ENCODE measurements at regions not wholly inside any gene's neighbourhood (a gene's known extent, or its start where the extent isn't known, plus 50 kb on each side); places are given as distances from the start of the nearest gene placed in this dataset.

GRCh38 chr3:132898141-132898540 is 140.1 kb upstream of the TMEM108 start:
- no peak for DNase-seq (ENCODE audit: low spot score)

GRCh38 chr3:132892956-132893355 is 145.2 kb upstream of the TMEM108 start:
- no peak for DNase-seq (ENCODE audit: low spot score)

GRCh38 chr3:132881756-132882409 is 156.3 kb upstream of the TMEM108 start:
- no peak for DNase-seq (ENCODE audit: low spot score)

- DNase-seq (ENCODE audit: low spot score) = no peak
Measured at GRCh38 chr3:132880986-132881385, 157.2 kb upstream of the TMEM108 start.

- no peak for DNase-seq (ENCODE audit: low spot score)
Measured at GRCh38 chr3:132879656-132880055, 157.4 kb upstream of the NPHP3 start.

GRCh38 chr3:132874701-132875100 is 152.5 kb upstream of the NPHP3 start:
- no peak for DNase-seq (ENCODE audit: low spot score)

GRCh38 chr3:132872711-132873110 is 150.5 kb upstream of the NPHP3 start:
- no peak for DNase-seq (ENCODE audit: low spot score)

GRCh38 chr3:132871956-132872355 is 149.7 kb upstream of the NPHP3 start:
- DNase-seq (ENCODE audit: low spot score) = no peak

GRCh38 chr3:132870541-132870940 is 148.3 kb upstream of the NPHP3 start:
- DNase-seq (ENCODE audit: low spot score) = no peak

GRCh38 chr3:132867956-132868355 is 145.7 kb upstream of the NPHP3 start:
- no peak for DNase-seq (ENCODE audit: low spot score)

GRCh38 chr3:132867526-132867925 is 145.3 kb upstream of the NPHP3 start:
- DNase-seq (ENCODE audit: low spot score) = no peak

GRCh38 chr3:132857317-132857716 is 135.1 kb upstream of the NPHP3 start:
- DNase-seq (ENCODE audit: low spot score) = no peak

- DNase-seq (ENCODE audit: low spot score) = no peak
Measured at GRCh38 chr3:132854856-132855535, 132.8 kb upstream of the NPHP3 start.

GRCh38 chr3:132847849-132848625 is 125.8 kb upstream of the NPHP3 start:
- no peak for DNase-seq (ENCODE audit: low spot score)

- no peak for DNase-seq (ENCODE audit: low spot score)
Measured at GRCh38 chr3:132843851-132844553, 121.8 kb upstream of the NPHP3 start.

- DNase-seq (ENCODE audit: low spot score) = no peak
Measured at GRCh38 chr3:132843349-132843748, 121.1 kb upstream of the NPHP3 start.

- no peak for DNase-seq (ENCODE audit: low spot score)
Measured at GRCh38 chr3:132841621-132842020, 119.4 kb upstream of the NPHP3 start.

- DNase-seq (ENCODE audit: low spot score) = no peak
Measured at GRCh38 chr3:132840201-132840700, 118.0 kb upstream of the NPHP3 start.

GRCh38 chr3:132838477-132838876 is 116.3 kb upstream of the NPHP3 start:
- DNase-seq (ENCODE audit: low spot score) = no peak

- DNase-seq (ENCODE audit: low spot score) = no peak
Measured at GRCh38 chr3:132837615-132838014, 115.4 kb upstream of the NPHP3 start.

GRCh38 chr3:132834356-132834755 is 112.1 kb upstream of the NPHP3 start:
- DNase-seq (ENCODE audit: low spot score) = no peak

- DNase-seq (ENCODE audit: low spot score) = no peak
Measured at GRCh38 chr3:132829101-132829500, 106.9 kb upstream of the NPHP3 start.
